Psoas muscle (tissue), 7 donors: ENCODE measurements at regions not wholly inside any gene's neighbourhood (a gene's known extent, or its start where the extent isn't known, plus 50 kb on each side); places are given as distances from the start of the nearest gene placed in this dataset.

Experiments used
- ATAC-seq, 4 donors: fragments of 200-7000 bp; cut with Tn5 transposase; one replicate each; pipeline ENCODE4 v1.9.1; 2020; ENCODE audit warnings: moderate library complexity in 3 of 4, mild to moderate bottlenecking in 2 of 4
- DNase-seq, 2 donors: peaks; one replicate each; pipeline ENCODE4 v3.0.0-alpha.2; 2020
- H3K27ac ChIP-seq: fragments of 200-600 bp; one replicate; pipeline ENCODE4 v1.8.0; 2022
- H3K27me3 ChIP-seq, 3 donors: fragments of 200-600 bp in 1 of 3; one replicate each; pipeline versions ENCODE4 v1.6.1 to v1.8.0; 2013 to 2022; ENCODE audit warnings: low read length in 2 of 3, mild to moderate bottlenecking in 2 of 3, moderate library complexity in 1 of 3; ENCODE audit not compliant: insufficient read depth in 3 of 3
- H3K36me3 ChIP-seq, 2 donors: fragments of 200-600 bp in 1 of 2; one replicate each; pipeline versions ENCODE4 v1.6.1 to v1.8.0; 2013 to 2022; ENCODE audit warnings: low read depth in 1 of 2, mild to moderate bottlenecking in 1 of 2, moderate library complexity in 1 of 2; ENCODE audit not compliant: insufficient read depth in 1 of 2
- H3K4me1 ChIP-seq: fragments of 200-600 bp; one replicate; pipeline ENCODE4 v1.8.0; 2022
- H3K4me3 ChIP-seq: fragments of 200-600 bp; one replicate; pipeline ENCODE4 v1.8.0; 2022; ENCODE audit warnings: mild to moderate bottlenecking
- H3K9me3 ChIP-seq: fragments of 200-600 bp; one replicate; pipeline ENCODE4 v1.8.0; 2022
- WGBS, 3 donors: extraction: QIAGEN DNeasy Blood & Tissue Kit; methylation state at CpG; one replicate each; pipeline versions ENCODE4 v1.1.6 to v1.1.7; 2013; 5-methylcytosine and 5-hydroxymethylcytosine counted together
- intact Hi-C, 2 donors: fragments of 100-400 bp; cut with DNase I; formaldehyde crosslinking; loops; one replicate each; pipeline versions ENCODE4 v1.11.0 to v1.14.2; 2022
- TF ChIP-seq, protein P1 (sequence below): fragments of 200-600 bp; IDR thresholded peaks from one replicate; pipeline ENCODE4 v1.8.0; 2022; ENCODE audit warnings: antibody characterized with exemption
- donor health status: healthy with polysubstance abuse.
- donor health status: DM: no; HTN: no; CAD: no; lungs with moderate emphysema.
- donor health status: Bipolar disorder and iron deficiency.
- donor health status: healthy.
- donor health status: DM: yes; HTN: yes; CAD: no.
- donor health status: DM: no; HTN: no; CAD: no.
- donor health status: DM: yes; HTN: yes; CAD: no.

DNA sequence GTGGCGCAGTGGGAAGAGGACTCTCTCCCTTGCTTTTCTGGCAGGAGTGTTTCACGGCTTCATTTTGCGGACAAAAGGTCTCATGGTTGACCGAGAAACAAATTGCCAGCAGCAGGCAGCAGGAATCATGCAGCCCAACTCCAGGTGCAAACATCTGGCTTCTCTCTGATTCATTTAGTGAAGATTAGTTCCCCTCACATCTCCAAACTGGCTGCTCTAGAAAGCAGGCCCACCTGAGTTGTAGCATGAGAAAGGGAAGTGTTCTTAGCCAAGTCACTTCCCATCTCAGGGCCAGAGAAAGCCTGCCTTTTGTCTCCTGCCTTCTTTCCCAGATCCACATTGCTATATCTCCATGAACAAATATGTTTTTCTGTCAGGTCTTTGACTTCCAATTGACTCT is 120.8 kb upstream of the CCDC196 start:
- Histone ChIP-seq H3K36me3 (no peaks in the 10 kb centered on the region), H3K4me3 (no peak overlapping the region), H3K27me3 (no peaks in the 10 kb centered on the region), H3K9me3 (no peaks in the 10 kb centered on the region), H3K4me1 (no peaks in the 10 kb centered on the region), H3K27ac (no peak overlapping the region)
- TF ChIP-seq, protein P1, sequence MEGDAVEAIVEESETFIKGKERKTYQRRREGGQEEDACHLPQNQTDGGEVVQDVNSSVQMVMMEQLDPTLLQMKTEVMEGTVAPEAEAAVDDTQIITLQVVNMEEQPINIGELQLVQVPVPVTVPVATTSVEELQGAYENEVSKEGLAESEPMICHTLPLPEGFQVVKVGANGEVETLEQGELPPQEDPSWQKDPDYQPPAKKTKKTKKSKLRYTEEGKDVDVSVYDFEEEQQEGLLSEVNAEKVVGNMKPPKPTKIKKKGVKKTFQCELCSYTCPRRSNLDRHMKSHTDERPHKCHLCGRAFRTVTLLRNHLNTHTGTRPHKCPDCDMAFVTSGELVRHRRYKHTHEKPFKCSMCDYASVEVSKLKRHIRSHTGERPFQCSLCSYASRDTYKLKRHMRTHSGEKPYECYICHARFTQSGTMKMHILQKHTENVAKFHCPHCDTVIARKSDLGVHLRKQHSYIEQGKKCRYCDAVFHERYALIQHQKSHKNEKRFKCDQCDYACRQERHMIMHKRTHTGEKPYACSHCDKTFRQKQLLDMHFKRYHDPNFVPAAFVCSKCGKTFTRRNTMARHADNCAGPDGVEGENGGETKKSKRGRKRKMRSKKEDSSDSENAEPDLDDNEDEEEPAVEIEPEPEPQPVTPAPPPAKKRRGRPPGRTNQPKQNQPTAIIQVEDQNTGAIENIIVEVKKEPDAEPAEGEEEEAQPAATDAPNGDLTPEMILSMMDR = no peak
- ATAC-seq (no peak), DNase-seq (no peak)
- intact Hi-C loops = no loop called here
- 66 to 67% (median 66%) methylated on average over 4 of the region's 4 CpGs for WGBS, 3 donors

DNA sequence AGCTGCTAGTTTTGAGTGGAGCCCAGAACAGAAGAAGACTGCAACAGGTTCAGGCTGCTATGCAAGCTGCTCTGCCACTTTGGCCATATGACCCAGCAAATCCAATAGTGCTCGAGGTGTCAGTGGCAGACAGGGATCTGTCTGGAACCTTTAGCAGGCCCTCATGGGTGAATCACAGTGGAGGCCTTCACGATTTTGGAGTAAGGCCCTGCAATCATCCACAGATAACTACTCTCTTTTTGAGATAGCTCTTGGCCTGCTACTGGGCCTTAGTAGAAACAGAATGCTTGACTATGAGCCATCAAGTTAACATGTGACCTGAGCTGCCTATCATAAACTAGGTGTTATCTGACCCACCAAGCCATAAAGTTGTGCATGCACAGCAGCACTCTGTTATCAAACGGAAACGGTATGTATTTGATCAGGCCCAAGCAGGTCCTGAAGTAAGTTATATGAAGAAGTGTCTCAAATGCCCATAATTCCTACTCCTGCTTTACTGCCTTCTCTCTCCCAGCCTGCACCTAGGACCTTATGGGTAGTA is 116.9 kb upstream of the CCDC196 start:
- Histone ChIP-seq H3K4me3 (no peak overlapping the region), H3K4me1 (no peaks in the 10 kb centered on the region), H3K27ac (no peak overlapping the region), H3K36me3 (no peaks in the 10 kb centered on the region), H3K27me3 (no peaks in the 10 kb centered on the region), H3K9me3 (no peaks in the 10 kb centered on the region)
- no peak for DNase-seq
- TF ChIP-seq, protein P1 = no peak
- ATAC-seq = no peak
- 80 to 87% (median 82%) methylated on average over 4 of the region's 4 CpGs for WGBS, 3 donors
- intact Hi-C loops = no loop called here

DNA sequence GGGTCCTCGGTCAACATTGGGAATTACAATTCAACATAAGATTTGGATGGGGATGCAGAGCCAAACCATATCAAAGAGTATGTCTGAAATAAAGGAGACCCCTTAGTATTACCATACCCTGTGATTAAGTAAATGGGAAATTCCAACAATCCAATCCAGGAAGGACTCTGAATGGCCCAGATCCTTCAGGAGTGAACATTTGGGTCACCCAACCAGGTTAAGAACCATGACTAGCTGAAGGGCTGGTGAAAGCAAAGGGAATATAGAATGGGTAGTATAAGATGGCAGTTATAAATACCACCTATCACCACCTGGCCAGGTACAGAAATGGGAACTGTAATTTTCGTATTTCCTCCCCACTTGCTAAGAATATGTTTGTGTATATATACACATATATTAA is 114.4 kb upstream of the CCDC196 start:
- no peaks in the 10 kb centered on the region for H3K9me3 ChIP-seq
- no peak overlapping the region for H3K27ac ChIP-seq
- TF ChIP-seq, protein P1 = no peak
- H3K4me3 ChIP-seq = no peak overlapping the region
- 73 to 93% (median 74%) methylated on average over 2 of the region's 2 CpGs for WGBS, 3 donors
- intact Hi-C loops = no loop called here
- H3K36me3 ChIP-seq = no peaks in the 10 kb centered on the region
- H3K27me3 ChIP-seq = no peaks in the 10 kb centered on the region
- no peaks in the 10 kb centered on the region for H3K4me1 ChIP-seq
- no peak for DNase-seq
- no peak for ATAC-seq

DNA sequence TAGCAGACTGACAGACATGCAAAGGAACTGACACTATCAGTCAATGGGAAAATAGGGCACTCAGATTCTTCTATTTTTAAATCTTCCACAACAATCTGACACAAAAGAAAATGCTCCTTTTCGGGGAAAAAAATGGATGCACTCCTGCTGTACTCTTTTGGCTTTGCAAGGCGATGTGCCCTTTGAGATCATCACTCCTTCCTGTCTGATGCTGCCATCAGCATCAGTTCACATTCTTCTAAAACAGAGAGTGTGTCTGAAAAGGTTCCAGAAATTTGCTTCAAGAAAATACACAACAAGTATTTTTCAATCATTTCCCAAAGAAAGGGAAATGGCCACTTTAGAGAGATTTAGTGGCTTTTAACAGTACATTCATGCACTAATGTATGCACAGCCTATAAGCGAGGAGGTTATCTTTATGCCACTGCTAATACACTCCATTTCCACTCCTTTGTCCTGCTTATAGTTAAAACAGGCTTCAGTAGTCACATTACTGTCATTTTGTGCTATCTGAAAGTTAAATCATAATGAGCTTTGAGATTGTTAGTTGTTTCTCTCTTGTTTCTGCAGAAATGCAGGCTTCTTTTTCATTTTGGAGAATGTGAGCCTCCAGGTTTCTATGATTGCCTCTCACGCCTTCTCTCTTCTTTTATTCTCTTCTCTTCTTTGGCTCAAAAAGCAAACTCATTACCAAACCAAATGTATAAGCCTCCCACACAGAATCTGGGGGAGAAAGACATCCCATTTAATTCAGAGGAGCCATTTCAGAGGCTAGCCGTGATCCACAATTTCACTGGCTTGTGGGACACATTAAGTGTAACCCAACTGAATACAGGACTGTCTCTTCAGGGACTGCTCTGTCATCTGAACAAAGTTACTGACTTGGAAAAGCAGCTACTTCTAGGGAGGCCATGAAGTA is 110.9 kb upstream of the CCDC196 start:
- no peaks in the 10 kb centered on the region for H3K27me3 ChIP-seq
- TF ChIP-seq, protein P1 = no peak
- no peak for ATAC-seq
- H3K36me3 ChIP-seq = no peaks in the 10 kb centered on the region
- WGBS, 3 donors = 78 to 84% (median 78%) methylated on average over 5 of the region's 5 CpGs
- no peak overlapping the region for H3K27ac ChIP-seq
- no peak overlapping the region for H3K4me3 ChIP-seq
- no peaks in the 10 kb centered on the region for H3K9me3 ChIP-seq
- no peak for DNase-seq
- H3K4me1 ChIP-seq = no peaks in the 10 kb centered on the region
- intact Hi-C loops = no loop called here
